ENCODE measurements at regions not wholly inside any gene's neighbourhood (a gene's known extent, or its start where the extent isn't known, plus 50 kb on each side); places are given as distances from the start of the nearest gene placed in this dataset.
A peak's percentile ranks its signal among the peaks of the same experiment; 100 is the strongest.

DNA sequence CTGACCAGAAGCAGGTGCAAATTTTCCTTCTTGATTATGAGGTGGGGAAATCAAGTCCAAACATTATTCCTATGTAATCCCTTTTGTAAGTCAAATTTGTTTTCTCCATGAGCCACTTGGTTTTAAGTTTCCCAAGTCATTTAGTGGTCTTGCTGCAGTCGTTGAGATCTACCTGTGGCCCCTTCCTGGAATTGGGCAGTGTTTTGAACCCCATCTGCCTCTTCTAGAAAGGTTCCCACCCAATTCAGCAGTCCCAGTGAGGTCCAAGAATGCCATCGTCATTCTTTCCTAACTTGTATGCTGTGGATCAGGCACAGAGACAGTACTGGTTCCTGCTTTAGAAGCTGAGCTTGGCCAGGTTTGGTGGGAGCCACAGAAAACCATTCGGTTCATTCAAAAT lies 77.8 kb upstream of the GNAZ start:
- no peak for TF ChIP-seq BHLHE40 (IDR thresholded peaks at IDR 0.05; ENCODE audit: borderline replicate concordance)
- no peak for TF ChIP-seq FOXA1 (IDR thresholded peaks at IDR 0.05)
- no peak for TF ChIP-seq FOXK2 (IDR thresholded peaks at IDR 0.05)
- TF ChIP-seq, protein P1, sequence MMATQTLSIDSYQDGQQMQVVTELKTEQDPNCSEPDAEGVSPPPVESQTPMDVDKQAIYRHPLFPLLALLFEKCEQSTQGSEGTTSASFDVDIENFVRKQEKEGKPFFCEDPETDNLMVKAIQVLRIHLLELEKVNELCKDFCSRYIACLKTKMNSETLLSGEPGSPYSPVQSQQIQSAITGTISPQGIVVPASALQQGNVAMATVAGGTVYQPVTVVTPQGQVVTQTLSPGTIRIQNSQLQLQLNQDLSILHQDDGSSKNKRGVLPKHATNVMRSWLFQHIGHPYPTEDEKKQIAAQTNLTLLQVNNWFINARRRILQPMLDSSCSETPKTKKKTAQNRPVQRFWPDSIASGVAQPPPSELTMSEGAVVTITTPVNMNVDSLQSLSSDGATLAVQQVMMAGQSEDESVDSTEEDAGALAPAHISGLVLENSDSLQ (IDR thresholded peaks at IDR 0.05): no peak
- no peak for TF ChIP-seq FOXM1 (IDR thresholded peaks at IDR 0.05; ENCODE audit: borderline replicate concordance)
- no peak for TF ChIP-seq ZNF384 (IDR thresholded peaks at IDR 0.05)
- no peak for TF ChIP-seq ARNT (IDR thresholded peaks at IDR 0.05)
- TF ChIP-seq NFRKB (IDR thresholded peaks at IDR 0.05): no peak
- no peak for TF ChIP-seq ELF4 (IDR thresholded peaks at IDR 0.05)
- no peak for TF ChIP-seq CTBP1 (IDR thresholded peaks at IDR 0.05; ENCODE audit: borderline replicate concordance)
- no peak for TF ChIP-seq SP1 (IDR thresholded peaks at IDR 0.05)
- no peak for TF ChIP-seq L3MBTL2 (conservative IDR thresholded peaks at IDR 0.05)
- no peak for TF ChIP-seq SUZ12 (IDR thresholded peaks at IDR 0.05)
- TF ChIP-seq TARDBP (IDR thresholded peaks at IDR 0.05): no peak
- TF ChIP-seq HDGF (IDR thresholded peaks at IDR 0.05; ENCODE audit: borderline replicate concordance): no peak
- DNase-seq (ENCODE audit: extremely low spot score): no peak
- POLR2A ChIA-PET: no interaction called here
- CTCF ChIA-PET: no interaction called here

DNA sequence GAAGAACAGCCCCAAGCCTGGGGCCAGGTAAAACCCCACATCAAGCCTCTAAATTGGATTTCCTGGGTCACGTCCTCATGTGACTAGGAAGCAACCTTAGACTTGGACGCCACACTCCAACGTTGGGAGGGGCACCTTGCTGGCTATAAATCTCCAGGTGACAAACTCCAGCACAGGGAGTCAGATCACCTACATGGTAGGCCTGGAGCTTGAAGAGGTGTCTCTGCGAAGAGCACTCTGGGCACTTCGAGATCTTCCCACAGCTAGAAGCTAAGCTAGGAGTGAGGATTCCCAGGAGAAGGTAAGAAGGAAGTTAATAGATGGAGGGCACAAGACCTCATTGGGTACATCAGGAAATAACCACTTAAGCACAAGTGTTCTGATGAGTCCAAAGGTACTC lies 77.1 kb upstream of the GNAZ start:
- no peak for TF ChIP-seq LEF1 (IDR thresholded peaks at IDR 0.05; ENCODE audit: borderline replicate concordance)
- TF ChIP-seq TARDBP (IDR thresholded peaks at IDR 0.05): no peak
- TF ChIP-seq ZNF384 (IDR thresholded peaks at IDR 0.05): no peak
- TF ChIP-seq FOXK2 (IDR thresholded peaks at IDR 0.05): no peak
- TF ChIP-seq HDGF (IDR thresholded peaks at IDR 0.05; ENCODE audit: borderline replicate concordance): no peak
- TF ChIP-seq BHLHE40 (IDR thresholded peaks at IDR 0.05; ENCODE audit: borderline replicate concordance): no peak
- TF ChIP-seq FOXA1 (IDR thresholded peaks at IDR 0.05): no peak
- no peak for TF ChIP-seq CTBP1 (IDR thresholded peaks at IDR 0.05; ENCODE audit: borderline replicate concordance)
- no peak for TF ChIP-seq ARNT (IDR thresholded peaks at IDR 0.05)
- no peak for TF ChIP-seq SP1 (IDR thresholded peaks at IDR 0.05)
- TF ChIP-seq ELF4 (IDR thresholded peaks at IDR 0.05): no peak
- no peak for TF ChIP-seq NFRKB (IDR thresholded peaks at IDR 0.05)
- TF ChIP-seq SUZ12 (IDR thresholded peaks at IDR 0.05): no peak
- TF ChIP-seq L3MBTL2 (conservative IDR thresholded peaks at IDR 0.05): no peak
- DNase-seq (ENCODE audit: extremely low spot score): no peak
- ChIA-PET POLR2A (no interaction called here), CTCF (no interaction called here)

DNA sequence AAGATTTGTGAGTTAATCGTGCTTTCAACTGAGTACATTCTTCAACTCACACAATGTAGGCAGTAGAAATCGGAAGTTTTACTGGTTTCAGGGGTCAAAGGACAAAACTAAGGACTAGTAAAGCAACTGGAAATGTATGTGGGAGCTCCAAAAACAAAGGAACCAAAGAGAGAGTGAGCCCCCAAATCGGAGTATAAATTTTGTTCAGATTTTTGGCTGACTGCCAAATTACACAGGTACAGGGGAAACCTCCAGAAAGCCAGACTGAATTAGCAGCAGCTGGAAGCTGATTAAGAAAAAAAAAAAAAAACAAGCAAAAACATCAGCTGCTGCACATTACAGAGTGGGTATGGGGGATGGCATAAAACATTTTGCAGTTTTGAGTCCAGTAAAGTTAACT lies 75.2 kb upstream of the GNAZ start:
- ChIA-PET CTCF (interaction anchor here (0.7 kb wide), 1 partner anchor 185 kb away, joined by 3 read pairs; the partner anchor contains the start of gene BCR), POLR2A (no interaction called here)
- TF ChIP-seq L3MBTL2 (conservative IDR thresholded peaks at IDR 0.05): no peak
- TF ChIP-seq NFRKB (IDR thresholded peaks at IDR 0.05): no peak
- no peak for TF ChIP-seq LEF1 (IDR thresholded peaks at IDR 0.05; ENCODE audit: borderline replicate concordance)
- no peak for TF ChIP-seq SUZ12 (IDR thresholded peaks at IDR 0.05)
- TF ChIP-seq ZNF384 (IDR thresholded peaks at IDR 0.05): peak; percentile 17; the same call in 1 of the 2 replicates
- DNase-seq (ENCODE audit: extremely low spot score): no peak

DNA sequence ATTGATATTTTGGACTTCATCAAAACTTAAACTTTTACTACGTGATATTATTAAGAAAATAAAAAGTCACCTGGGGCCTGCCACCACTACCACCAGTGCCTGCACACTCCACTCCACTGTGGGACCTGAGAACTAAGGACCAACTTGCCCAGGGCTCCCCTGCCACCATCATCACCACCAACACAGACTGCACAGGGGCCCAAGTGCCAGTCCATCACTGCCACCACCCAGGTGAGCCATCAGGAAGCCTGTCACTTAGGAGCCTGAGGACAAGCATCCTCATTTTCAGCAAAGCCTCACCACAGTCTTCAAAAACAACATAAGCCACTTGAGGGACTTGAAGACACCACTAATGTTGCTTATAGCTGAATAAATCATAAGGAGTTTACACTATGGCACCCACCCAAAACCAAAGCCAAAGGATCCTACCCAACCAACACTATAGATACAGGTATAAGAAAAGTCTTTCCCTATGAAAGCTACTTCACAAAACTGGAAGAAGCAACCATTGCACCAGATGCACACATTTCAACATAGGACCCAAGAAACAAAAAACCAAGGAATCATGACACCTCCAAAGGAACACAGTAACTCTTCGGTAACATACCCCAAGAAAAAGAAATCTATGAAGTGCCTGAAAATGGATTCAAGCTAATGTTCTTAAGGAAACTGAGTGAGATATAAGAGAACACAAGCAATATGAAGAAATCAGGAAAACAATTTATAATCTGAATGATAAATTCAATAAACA lies 73.6 kb upstream of the GNAZ start:
- DNase-seq (ENCODE audit: extremely low spot score): no peak
- ChIA-PET CTCF (no interaction called here), POLR2A (no interaction called here)
- TF ChIP-seq HDGF (IDR thresholded peaks at IDR 0.05; ENCODE audit: borderline replicate concordance): no peak
- TF ChIP-seq SP1 (IDR thresholded peaks at IDR 0.05): no peak
- TF ChIP-seq ZNF384 (IDR thresholded peaks at IDR 0.05): no peak
- TF ChIP-seq FOXK2 (IDR thresholded peaks at IDR 0.05): no peak
- no peak for TF ChIP-seq NFRKB (IDR thresholded peaks at IDR 0.05)
- no peak for TF ChIP-seq LEF1 (IDR thresholded peaks at IDR 0.05; ENCODE audit: borderline replicate concordance)
- no peak for TF ChIP-seq ARNT (IDR thresholded peaks at IDR 0.05)
- no peak for TF ChIP-seq FOXA1 (IDR thresholded peaks at IDR 0.05)
- TF ChIP-seq, protein P1 (IDR thresholded peaks at IDR 0.05): no peak
- no peak for TF ChIP-seq ELF4 (IDR thresholded peaks at IDR 0.05)
- no peak for TF ChIP-seq SUZ12 (IDR thresholded peaks at IDR 0.05)
- no peak for TF ChIP-seq L3MBTL2 (conservative IDR thresholded peaks at IDR 0.05)
- no peak for TF ChIP-seq TARDBP (IDR thresholded peaks at IDR 0.05)
- no peak for TF ChIP-seq BHLHE40 (IDR thresholded peaks at IDR 0.05; ENCODE audit: borderline replicate concordance)
- TF ChIP-seq CTBP1 (IDR thresholded peaks at IDR 0.05; ENCODE audit: borderline replicate concordance): no peak
- TF ChIP-seq FOXM1 (IDR thresholded peaks at IDR 0.05; ENCODE audit: borderline replicate concordance): no peak

DNA sequence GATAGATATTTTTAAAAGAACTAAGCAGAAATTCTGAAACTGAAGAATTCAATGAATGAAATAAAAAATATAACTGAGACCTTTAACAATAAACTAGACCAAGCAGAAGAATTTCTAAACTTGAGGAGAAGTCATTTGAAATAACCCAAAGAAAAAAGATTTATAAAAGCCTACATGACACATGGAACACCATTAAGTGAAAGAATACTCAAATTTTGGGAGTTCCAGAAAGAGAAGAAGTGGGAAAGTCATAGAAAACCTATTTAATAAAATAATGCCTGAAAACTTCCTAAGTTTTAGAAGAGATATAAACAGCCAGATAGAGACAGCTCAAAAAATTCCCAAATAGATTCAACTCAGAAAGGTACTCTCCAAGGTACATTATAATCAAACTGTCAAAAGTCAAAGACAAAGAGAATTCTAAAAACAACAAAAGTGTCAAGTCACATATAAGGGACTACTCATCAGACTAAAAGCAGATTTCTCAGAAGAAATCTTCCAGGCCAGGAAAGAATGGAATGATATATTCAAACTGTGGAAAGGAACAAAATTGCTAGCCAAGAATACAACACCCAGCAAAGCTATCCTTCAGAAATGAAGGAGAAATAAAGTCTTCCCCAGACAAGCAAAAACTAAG lies 72.9 kb upstream of the GNAZ start:
- ChIA-PET POLR2A (no interaction called here), CTCF (no interaction called here)
- TF ChIP-seq L3MBTL2 (conservative IDR thresholded peaks at IDR 0.05): no peak
- no peak for TF ChIP-seq ZNF384 (IDR thresholded peaks at IDR 0.05)
- no peak for TF ChIP-seq TARDBP (IDR thresholded peaks at IDR 0.05)
- no peak for TF ChIP-seq ARNT (IDR thresholded peaks at IDR 0.05)
- TF ChIP-seq CTBP1 (IDR thresholded peaks at IDR 0.05; ENCODE audit: borderline replicate concordance): no peak
- TF ChIP-seq ELF4 (IDR thresholded peaks at IDR 0.05): no peak
- TF ChIP-seq SUZ12 (IDR thresholded peaks at IDR 0.05): no peak
- TF ChIP-seq FOXA1 (IDR thresholded peaks at IDR 0.05): no peak
- TF ChIP-seq SP1 (IDR thresholded peaks at IDR 0.05): no peak
- TF ChIP-seq, protein P1 (IDR thresholded peaks at IDR 0.05): no peak
- no peak for TF ChIP-seq NFRKB (IDR thresholded peaks at IDR 0.05)
- no peak for TF ChIP-seq LEF1 (IDR thresholded peaks at IDR 0.05; ENCODE audit: borderline replicate concordance)
- no peak for TF ChIP-seq FOXM1 (IDR thresholded peaks at IDR 0.05; ENCODE audit: borderline replicate concordance)
- TF ChIP-seq FOXK2 (IDR thresholded peaks at IDR 0.05): no peak
- no peak for TF ChIP-seq BHLHE40 (IDR thresholded peaks at IDR 0.05; ENCODE audit: borderline replicate concordance)
- TF ChIP-seq HDGF (IDR thresholded peaks at IDR 0.05; ENCODE audit: borderline replicate concordance): no peak
- DNase-seq (ENCODE audit: extremely low spot score): no peak

Measured in HEK293T (cell line).